Cardiac muscle cell (in vitro differentiated cells and primary cell): ENCODE measurements at regions not wholly inside any gene's neighbourhood (a gene's known extent, or its start where the extent isn't known, plus 50 kb on each side); places are given as distances from the start of the nearest gene placed in this dataset.
A peak's percentile ranks its signal among the peaks of the same experiment; 100 is the strongest.

Experiments used
- DNase-seq, 2 donors: peaks; one replicate each; pipeline versions ENCODE4 v3.0.0 to v3.0.0-alpha.2; 2010 to 2017; ENCODE audit warnings: low read depth in 1 of 2, low spot score in 1 of 2
- H3K27ac ChIP-seq: fragments of 200-600 bp; sonication (generic); 2 replicates; pipeline ENCODE4 v1.5.1; 2016
- H3K27me3 ChIP-seq: fragments of 200-600 bp; sonication (generic); 2 replicates; pipeline ENCODE4 v1.6.0; 2016; ENCODE audit warnings: control low read depth
- H3K36me3 ChIP-seq: fragments of 200-600 bp; sonication (generic); 2 replicates; pipeline ENCODE4 v1.5.1; 2016; ENCODE audit warnings: control low read depth
- H3K4me1 ChIP-seq: fragments of 200-600 bp; sonication (generic); 2 replicates; pipeline ENCODE4 v1.8.1; 2017; ENCODE audit warnings: low read depth, mild to moderate bottlenecking, mixed run types
- H3K4me3 ChIP-seq: fragments of 200-600 bp; sonication (generic); 2 replicates; pipeline ENCODE4 v1.5.1; 2016; ENCODE audit warnings: mild to moderate bottlenecking
- H3K9me3 ChIP-seq: fragments of 200-600 bp; sonication (generic); 2 replicates; pipeline ENCODE4 v1.5.1; 2017; ENCODE audit warnings: low read depth, mild to moderate bottlenecking, control low read depth
- TF ChIP-seq, protein P1 (sequence below): IDR thresholded peaks from 2 replicates; pipeline ENCODE4 v1.5.1; 2012; ENCODE audit warnings: low read depth, mild to moderate bottlenecking, low read length

DNA sequence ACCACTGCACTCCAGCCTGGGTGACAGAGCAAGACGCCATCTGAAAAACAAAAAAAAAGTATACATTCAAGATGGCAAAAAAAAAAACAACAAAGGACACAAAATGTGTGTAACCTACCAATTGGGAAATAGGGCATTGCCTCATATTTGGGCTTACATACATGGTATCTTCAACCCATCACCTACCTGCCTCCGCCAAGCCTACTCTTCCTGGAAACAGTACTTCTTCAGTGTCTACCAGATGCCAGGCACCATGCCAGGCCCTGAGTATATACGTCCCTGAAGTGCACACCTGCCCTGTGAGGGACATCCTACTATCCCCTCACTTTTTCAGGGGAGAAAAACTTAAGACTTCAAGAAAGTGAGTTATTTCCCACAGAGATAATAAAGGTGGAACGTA is 160.2 kb downstream of the TOMM20 start:
- no peaks in the 10 kb centered on the region for H3K36me3 ChIP-seq
- H3K4me3 ChIP-seq: no peak overlapping the region
- TF ChIP-seq, protein P1, sequence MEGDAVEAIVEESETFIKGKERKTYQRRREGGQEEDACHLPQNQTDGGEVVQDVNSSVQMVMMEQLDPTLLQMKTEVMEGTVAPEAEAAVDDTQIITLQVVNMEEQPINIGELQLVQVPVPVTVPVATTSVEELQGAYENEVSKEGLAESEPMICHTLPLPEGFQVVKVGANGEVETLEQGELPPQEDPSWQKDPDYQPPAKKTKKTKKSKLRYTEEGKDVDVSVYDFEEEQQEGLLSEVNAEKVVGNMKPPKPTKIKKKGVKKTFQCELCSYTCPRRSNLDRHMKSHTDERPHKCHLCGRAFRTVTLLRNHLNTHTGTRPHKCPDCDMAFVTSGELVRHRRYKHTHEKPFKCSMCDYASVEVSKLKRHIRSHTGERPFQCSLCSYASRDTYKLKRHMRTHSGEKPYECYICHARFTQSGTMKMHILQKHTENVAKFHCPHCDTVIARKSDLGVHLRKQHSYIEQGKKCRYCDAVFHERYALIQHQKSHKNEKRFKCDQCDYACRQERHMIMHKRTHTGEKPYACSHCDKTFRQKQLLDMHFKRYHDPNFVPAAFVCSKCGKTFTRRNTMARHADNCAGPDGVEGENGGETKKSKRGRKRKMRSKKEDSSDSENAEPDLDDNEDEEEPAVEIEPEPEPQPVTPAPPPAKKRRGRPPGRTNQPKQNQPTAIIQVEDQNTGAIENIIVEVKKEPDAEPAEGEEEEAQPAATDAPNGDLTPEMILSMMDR: no peak
- DNase-seq: no peak
- no peaks in the 10 kb centered on the region for H3K9me3 ChIP-seq
- H3K27ac ChIP-seq: no peak overlapping the region
- H3K27me3 ChIP-seq: no peaks in the 10 kb centered on the region
- peaks cover 33% of the 10 kb centered on the region for H3K4me1 ChIP-seq

DNA sequence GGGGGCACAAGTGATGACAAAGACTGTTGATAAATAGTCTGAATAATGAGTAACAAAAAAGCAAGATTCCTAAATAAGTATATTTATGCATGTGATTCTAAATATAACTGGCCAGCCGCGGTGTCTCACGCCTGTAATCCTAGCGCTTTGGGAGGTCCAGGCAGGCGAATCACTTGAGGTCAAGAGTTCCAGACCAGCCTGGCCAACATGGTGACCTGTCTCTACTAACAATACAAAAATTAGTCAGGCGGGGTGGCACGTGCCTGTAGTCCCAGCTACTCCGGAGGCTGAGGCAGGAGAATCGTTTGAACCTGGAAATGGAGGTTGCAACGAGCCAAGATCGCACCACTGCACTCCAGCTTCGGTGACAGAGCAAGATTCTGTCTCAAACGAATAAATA is 161.5 kb downstream of the TOMM20 start:
- no peak overlapping the region for H3K4me3 ChIP-seq
- H3K36me3 ChIP-seq: no peaks in the 10 kb centered on the region
- no peak overlapping the region for H3K27ac ChIP-seq
- no peaks in the 10 kb centered on the region for H3K27me3 ChIP-seq
- no peak for DNase-seq
- TF ChIP-seq, protein P1: no peak
- no peaks in the 10 kb centered on the region for H3K9me3 ChIP-seq
- peaks cover 46% of the 10 kb centered on the region for H3K4me1 ChIP-seq

DNA sequence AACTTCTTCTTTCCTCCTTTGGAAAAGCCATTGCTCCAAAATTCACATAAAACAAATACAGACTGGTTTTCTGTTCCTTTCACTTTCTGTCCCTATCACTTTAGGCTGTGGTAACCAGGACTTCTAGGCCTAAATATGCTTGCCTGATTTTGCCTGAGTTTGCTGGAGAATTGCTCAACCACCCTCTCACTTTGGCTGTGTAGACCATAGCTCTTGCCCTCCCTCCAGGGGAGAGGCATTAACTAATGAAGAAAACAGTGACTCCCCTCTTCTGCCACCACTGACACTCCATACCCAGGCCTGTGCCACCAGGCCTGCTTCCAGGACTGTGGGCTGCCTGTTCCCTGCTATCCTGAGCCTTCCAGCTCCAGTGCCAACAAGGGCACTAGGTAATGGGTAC is 163.5 kb downstream of the TOMM20 start:
- Histone ChIP-seq H3K27ac (no peak overlapping the region), H3K4me3 (no peak overlapping the region), H3K36me3 (no peaks in the 10 kb centered on the region), H3K4me1 (peaks cover 34% of the 10 kb centered on the region), H3K27me3 (no peaks in the 10 kb centered on the region), H3K9me3 (no peaks in the 10 kb centered on the region)
- TF ChIP-seq, protein P1: no peak
- DNase-seq: peak in 1 of 2 donors; percentile 65

DNA sequence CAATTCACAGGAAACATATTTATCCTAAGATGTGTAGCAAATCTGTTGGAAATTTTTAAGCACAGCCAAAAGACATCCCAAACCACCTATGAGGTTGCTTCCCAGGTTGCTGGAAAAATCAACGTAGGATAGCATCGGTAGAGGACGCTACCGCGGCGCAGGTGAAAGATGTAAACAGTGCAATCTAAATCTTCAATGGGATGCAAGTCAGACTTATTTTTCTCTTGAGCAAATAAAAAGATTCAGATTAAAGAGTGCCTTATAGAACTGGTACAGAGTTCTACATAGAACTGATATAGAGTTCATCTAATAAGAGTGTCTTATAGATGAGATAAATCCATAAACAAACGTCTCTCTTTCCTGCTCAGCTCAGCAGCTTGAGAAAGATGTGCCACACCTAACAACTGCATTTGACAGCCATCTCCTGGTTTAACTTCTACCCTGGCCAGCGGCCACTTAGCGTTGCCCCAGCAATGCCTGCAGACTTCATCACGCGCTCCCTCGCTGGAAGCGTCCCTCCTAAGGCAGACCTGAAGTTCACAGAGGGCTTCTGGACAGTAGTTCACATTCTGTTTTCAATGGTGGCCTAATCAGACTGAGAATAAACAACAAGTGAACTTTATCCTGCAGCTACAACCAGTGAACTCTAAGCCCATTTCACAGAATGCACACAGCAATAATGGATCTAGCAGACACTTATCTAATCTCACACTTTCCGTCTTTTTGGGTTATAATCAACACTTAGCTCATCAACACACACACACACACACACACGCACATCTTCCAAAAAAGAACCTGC is 164.5 kb downstream of the TOMM20 start:
- Histone ChIP-seq H3K4me3 (no peak overlapping the region), H3K27me3 (no peaks in the 10 kb centered on the region), H3K36me3 (no peaks in the 10 kb centered on the region), H3K9me3 (no peaks in the 10 kb centered on the region), H3K27ac (no peak overlapping the region), H3K4me1 (peaks cover 24% of the 10 kb centered on the region)
- TF ChIP-seq, protein P1: no peak
- DNase-seq: peak in 1 of 2 donors; percentile 35

DNA sequence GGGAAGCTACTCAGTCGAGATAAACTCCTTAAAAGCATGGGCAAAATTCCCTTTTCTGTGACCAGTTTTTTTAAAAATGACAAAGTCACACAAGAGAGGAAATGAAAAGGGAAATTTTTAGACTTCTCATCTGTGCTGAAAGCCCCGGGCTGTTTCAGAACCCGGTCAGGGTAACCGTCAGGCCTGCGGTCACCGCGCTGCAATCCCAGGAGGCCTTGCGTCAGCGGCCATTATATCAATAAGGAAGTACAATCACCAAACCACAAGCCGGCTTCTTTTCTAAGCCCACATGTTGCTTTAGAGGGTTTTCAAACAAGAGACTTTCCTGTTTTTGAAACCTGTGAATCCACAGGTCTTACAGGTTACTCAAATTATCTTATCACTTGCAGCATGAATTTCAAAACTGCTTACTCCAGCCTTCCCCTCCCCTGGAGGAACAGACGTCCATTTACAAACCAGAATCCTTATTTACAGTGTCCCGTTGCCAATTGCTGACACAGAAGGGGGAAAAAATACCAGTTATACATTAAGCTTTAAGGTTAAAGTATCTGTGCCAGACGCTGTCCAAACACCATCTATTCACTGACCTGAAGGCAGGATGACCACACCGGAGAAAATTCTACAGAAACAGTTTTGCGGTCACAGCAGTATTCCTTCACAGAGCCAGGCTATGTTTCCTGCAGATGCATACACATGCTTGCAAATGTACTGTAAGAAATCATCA is 165.3 kb downstream of the TOMM20 start:
- Histone ChIP-seq H3K4me3 (no peak overlapping the region), H3K36me3 (no peaks in the 10 kb centered on the region), H3K27ac (peak overlapping the region; percentile 77), H3K4me1 (peaks cover 21% of the 10 kb centered on the region), H3K9me3 (no peaks in the 10 kb centered on the region), H3K27me3 (no peaks in the 10 kb centered on the region)
- TF ChIP-seq, protein P1: no peak
- DNase-seq: peak in 1 of 2 donors; percentile 93
